GM12873 (cell line): ENCODE measurements at regions not wholly inside any gene's neighbourhood (a gene's known extent, or its start where the extent isn't known, plus 50 kb on each side); places are given as distances from the start of the nearest gene placed in this dataset.

ENCODE experiments used
- TF ChIP-seq, protein P1 (sequence below): IDR thresholded peaks from 2 replicates; pipeline ENCODE4 v1.5.1; 2012; ENCODE audit warnings: low read depth, mild to moderate bottlenecking, moderate library complexity, low read length, control low read depth; ENCODE audit not compliant: insufficient read depth; ENCODE audit errors: missing control alignments

- TF ChIP-seq, protein P1, sequence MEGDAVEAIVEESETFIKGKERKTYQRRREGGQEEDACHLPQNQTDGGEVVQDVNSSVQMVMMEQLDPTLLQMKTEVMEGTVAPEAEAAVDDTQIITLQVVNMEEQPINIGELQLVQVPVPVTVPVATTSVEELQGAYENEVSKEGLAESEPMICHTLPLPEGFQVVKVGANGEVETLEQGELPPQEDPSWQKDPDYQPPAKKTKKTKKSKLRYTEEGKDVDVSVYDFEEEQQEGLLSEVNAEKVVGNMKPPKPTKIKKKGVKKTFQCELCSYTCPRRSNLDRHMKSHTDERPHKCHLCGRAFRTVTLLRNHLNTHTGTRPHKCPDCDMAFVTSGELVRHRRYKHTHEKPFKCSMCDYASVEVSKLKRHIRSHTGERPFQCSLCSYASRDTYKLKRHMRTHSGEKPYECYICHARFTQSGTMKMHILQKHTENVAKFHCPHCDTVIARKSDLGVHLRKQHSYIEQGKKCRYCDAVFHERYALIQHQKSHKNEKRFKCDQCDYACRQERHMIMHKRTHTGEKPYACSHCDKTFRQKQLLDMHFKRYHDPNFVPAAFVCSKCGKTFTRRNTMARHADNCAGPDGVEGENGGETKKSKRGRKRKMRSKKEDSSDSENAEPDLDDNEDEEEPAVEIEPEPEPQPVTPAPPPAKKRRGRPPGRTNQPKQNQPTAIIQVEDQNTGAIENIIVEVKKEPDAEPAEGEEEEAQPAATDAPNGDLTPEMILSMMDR, result no peak
Measured at GRCh38 chr4:23305026-23305425, 584.8 kb downstream of the PPARGC1A start.

GRCh38 chr4:23298371-23298770 is 591.5 kb downstream of the PPARGC1A start:
- TF ChIP-seq, protein P1, result no peak

- TF ChIP-seq, protein P1, result no peak
Measured at GRCh38 chr4:23297327-23297726, 592.5 kb downstream of the PPARGC1A start.

GRCh38 chr4:23291139-23291538 is 598.4 kb downstream of the GBA3 start:
- TF ChIP-seq, protein P1, result no peak

DNA sequence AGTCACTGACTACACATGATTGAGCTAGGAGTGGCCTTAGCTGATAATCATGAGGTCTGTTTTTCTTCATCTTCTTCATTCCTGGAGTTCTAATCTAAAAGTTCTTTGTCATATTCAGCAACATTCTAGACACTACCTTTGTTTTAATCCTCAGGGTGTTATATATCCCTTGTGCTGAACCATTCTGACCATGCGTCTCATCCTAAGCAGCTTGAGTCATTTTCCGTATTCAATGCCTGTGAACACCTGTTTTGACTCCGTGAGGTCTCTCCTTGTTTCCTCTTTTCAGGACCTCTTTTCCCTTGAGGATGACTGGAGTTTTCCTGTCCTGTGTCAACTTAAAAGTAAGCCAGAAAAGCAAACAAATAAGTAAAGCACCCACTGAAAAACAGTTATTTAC is 597.9 kb downstream of the GBA3 start:
- TF ChIP-seq, protein P1, result no peak

- TF ChIP-seq, protein P1, result no peak
Measured at GRCh38 chr4:23279377-23279986, 586.7 kb downstream of the GBA3 start.

DNA sequence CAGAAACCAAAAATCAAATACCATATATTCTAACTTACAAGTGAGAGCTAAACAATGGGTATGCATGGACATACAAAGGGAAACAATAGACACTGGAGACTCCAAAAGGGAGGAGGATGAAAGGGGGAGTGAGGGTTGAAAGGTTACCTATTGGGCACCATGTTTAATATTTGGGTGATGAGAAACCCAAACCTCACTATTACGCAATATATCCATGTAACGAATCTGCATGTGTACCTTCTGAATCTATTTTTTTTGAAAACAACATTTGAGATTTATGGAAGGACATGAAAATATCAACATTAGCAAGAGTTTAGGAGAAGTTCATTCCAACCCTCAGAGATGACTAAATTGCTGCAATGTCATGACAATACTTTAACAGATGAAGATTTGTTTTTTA is 586.1 kb downstream of the GBA3 start:
- TF ChIP-seq, protein P1, result no peak
